ENCODE measurements at regions not wholly inside any gene's neighbourhood (a gene's known extent, or its start where the extent isn't known, plus 50 kb on each side); places are given as distances from the start of the nearest gene placed in this dataset.

- no peak for TF ChIP-seq CTCF (IDR thresholded peaks at IDR 0.05; ENCODE audit: low read depth, low read length, poor library complexity, severe bottlenecking)
- TF ChIP-seq EZH2phosphoT487 (IDR thresholded peaks at IDR 0.05; ENCODE audit: borderline replicate concordance, low read length): no peak
Observed at GRCh38 chr7:125877246-125877645, 947.6 kb upstream of the POT1 start.

Measured in DOHH2 (cell line).